ENCODE measurements at regions not wholly inside any gene's neighbourhood (a gene's known extent, or its start where the extent isn't known, plus 50 kb on each side); places are given as distances from the start of the nearest gene placed in this dataset.

DNA sequence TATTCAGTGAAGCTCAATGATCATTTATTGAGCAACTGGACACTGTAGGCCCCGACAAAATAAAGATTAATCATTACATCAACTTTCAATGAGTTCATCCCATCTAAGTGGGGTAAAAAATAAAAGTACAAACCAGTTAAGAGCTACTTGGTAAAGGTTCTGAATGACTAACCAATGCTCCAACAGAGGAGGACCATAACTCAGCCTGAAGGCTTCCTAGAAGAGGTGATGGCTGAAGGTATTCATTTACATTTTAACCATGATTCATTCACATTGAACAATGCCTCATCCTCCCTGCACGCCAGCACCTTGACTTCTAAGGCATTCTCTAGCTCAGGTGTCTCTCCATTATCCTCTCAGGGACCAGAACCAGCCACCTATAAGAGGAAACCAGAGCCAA, 201.4 kb downstream of the ZNF462 start:
- DNase-seq = no peak

DNA sequence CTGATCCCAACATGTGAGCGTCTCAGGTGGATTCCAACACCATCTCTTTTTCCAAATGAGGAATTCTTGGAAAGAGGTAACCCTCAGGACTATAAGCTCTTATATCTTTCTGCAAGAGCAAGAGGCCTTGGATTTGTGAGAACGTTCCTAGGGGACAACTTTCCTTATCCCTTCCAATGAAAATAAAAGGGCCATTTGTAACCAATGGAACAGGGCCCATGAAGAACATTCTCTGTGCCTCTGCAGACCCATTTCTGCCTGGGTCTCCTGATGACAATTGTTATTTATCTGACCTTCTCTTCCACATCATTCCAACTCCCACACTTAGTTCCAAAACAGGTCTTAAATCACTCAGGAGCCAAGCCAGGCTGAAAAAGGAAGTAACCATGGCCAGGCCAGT, 202.6 kb downstream of the ZNF462 start:
- no peak for DNase-seq

DNA sequence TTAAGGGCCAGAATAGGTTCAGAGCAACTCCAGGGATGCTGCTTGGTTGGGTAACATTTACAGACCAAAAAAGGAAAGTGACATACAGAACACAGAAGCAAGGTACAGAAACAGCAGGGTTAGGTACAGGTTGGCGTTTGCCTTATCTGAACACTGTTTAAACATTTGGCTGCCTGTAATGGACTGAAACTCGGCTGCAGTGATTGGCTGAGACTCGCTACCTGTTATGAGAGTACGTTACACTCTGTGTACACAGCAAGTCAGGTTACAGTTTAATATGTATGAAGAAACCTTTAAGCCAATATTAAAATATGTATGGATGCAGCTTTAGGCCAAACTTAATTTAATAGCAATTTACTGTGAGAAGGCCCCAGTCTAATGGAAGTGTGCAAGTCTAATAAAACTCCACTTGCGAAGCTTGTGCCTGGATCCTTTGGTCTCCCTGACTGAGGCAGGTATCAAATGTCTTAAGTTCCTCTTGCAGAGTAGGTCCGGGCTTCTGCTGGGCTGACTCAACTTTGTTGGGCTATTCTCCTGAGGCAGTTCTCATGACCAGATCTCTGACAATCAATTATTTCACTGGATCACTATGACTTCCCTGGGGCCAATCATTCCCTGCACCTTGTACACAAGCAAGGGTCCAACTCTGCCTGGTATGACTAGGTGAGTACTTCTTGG, 204.9 kb downstream of the ZNF462 start:
- no peak for DNase-seq

DNA sequence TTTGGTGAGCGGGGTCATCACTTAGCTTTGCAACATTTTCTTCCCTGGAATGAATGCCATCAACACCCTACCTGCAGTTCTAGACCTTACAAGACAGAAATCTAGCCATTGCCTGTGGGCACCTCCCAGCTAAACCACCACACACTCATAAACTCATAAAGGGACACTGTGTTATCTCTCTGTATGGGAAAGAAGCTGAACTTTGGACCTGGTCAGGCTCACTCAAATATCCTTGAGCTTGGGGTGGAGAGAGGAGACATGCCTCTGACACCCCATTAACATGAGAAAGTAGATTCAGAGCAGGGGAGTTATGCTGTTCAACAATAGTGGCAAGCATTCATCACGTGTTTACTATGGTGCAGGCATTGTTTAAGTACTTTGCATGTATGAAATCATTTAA, 205.6 kb downstream of the ZNF462 start:
- no peak for DNase-seq

DNA sequence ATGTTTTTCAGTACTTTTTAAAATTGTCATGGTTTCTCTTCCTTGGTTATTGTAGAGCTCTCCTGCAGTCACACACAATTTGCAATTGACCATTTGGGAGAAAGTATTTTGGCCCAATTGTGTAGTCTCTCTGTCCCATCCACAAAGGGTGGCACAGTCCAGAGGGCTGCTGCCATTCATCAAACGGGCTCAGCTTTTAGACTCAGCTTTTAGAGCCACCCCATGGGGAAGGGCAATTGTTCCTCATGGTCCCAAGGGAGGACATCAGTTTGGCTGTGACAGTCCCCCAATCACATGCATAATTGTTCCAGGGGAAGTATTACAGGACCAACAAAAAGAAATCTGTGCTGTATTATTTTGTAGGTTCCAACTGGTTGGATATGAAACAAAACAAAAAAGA, 207.6 kb downstream of the ZNF462 start:
- DNase-seq = no peak

DNA sequence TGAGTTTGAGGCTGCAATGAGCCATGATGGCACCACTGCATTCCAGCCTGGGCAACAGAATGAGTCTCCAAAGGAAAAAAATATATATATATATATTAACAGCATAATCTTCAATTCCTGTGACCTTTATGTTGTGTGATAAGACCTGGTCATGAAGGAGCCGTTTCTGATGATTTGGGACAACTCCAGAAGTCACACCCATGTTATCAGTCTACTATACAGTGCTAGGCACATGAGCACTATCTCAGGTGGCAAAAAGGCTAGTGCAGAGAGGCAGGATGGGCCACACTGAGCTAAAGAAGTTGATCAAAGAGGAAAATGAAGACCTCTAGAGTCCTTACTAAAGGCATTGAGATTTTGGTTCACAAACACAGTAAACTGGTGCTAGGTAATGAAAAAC, 205.0 kb upstream of the RAD23B start:
- no peak for DNase-seq

DNA sequence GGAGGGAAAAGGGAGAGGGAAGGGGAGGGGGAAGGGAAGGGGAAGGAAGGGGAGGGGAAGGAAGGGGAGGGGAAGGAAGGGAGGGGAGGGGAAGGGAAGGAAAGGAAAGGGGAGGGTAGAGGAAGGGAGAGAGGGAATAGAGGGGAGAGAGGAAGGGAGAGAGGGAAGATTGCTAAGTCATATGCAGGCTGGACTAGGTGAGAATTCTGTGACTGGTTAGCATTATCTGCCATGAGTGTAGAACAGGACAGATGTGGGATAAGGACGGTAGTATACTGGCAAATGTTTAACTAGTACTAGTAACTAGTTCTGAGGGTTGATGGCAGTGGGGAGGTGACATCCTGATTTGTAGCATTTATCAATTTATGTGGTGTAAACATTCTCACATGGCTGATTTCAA, 203.5 kb upstream of the RAD23B start:
- no peak for DNase-seq

DNA sequence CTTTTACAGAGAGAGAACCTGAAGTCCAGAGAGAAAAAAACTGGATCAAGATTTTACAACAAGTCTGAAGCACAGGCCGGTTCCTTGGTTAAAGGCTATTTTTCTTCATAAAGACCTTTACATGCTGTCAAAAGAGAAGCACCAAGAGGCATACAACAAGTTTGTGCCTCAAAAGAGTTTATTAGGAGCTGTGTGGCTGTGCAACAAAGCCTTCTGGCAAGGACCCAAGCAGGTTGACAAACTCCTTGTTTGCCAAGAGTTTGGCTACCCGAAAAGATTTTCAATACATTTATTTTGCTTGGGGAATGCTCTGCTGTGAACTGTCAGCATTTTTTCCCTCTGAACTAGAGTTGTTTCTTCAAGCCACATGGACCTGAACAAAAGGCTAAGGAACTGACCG, 202.9 kb upstream of the RAD23B start:
- DNase-seq = no peak

DNA sequence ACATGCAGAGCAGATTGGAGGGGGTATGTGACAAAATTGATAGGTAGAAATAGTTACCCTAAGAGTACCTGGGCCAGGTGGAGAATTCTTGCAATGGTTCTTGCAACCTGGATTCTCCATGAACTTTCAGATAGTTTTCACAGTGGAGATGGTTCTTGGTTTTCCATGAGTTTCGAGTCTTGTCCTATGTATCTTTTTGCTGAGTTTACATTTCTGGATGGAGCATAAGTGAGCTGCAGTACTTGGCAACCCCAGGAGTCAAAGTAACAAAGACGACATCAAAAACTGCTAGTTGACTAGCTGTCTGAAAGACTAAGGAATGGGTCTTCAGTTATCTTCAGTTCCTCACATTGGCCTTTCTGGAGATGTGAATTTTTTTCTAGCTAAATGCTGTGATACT, 196.6 kb upstream of the RAD23B start:
- no peak for DNase-seq

DNA sequence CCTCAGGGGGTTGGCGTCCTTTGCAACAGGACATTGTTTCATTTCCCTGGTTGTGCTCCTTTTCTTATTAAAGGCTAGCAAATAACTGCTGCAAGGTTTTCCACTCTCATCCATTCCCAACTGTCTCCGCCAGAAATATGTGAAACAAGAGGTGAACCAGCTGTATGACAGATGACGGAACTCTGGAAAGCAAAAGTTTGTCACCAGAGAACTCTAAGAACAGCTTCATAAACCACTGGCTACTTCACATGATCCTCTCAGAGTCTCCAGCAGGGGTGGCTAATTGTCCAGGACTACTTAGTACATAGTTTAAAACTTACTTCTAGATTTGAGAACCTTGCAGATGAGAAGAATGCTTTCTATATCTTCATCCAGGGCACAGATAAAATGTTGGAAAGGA, 195.9 kb upstream of the RAD23B start:
- DNase-seq = no peak

DNA sequence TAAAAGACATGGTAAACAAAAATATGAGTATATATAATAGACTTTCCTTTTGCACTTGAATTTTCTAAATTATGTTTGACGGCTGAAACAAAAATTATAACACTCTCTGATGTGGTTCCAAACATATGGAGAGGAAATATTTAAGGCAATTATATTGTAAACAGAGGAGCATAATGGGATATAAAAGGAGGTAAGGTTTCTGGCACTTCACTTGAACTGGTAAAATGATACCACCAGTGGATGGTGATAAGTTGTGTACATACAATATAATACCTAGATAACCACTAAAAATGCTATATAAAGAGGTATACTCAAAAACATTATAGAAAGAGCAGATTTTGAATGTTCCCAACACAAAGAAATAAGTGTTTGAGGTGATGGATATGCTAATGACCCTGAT, 192.9 kb upstream of the RAD23B start:
- DNase-seq = no peak

DNA sequence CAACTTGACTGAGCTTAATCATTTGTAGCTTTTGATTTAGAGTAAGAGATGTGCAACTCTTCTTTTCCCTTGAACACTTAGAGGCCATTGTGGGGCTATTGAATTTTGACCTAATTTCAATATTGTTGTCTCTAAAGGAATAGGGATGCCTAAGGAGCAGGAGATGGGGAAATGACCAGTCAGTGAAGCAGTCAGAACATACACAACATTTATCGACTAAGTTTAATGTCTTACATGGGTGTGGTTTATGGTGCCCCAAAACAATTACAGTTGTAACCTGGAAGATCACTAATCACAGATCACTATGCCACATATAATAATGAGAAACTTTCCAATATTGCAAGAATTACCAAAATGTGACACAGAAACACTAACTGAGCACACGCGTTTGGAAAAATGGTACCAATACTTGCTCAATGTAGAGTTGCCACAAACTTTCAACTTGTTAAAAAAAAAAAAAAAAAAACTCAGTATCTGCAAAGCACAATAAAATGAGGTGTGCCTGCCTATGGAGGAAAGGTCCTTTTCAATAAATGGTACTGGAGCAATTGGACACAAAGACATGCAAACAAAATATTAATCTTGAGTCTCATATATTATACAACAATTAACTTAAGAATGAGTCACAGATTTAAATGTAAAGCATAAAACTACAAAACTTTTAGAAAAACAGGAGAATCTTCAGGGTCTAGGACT, 189.6 kb upstream of the RAD23B start:
- DNase-seq = no peak

DNA sequence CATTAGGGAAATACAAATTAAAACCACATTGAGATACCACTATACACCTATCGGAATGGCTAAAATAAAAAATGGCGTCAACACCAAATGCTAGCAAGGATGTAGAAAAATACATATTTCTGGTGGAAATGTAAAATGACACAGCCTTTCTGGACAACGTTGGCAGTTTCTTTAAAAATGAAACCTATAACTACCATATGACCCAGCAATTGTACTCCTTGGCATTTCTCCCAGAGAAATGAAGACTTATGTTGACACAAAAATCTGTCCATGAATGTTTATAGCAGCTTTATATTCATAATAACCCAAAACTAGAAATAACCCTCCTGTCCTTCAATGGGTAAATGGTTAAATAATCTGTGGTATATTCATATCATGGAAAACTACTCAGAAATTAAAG, 188.7 kb upstream of the RAD23B start:
- no peak for DNase-seq

DNA sequence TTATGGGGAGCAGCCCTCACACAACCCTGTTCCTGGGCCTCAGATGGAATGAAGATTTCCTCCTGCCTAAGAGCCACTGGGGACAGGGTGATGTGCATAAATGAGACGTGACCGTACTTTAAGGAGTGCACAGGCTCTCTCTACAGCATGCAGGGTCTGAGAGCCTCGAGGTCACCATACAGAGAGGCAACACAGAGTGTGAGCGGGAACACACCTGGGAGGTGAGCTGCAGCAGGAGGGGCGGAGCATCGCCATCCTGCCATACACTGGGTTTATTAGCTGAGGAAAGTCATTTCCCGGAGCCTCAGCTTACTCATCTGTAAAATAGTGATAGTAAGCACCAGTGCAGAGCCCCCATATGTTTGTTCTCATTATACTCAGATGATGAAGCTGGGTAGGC, 182.5 kb upstream of the RAD23B start:
- DNase-seq = no peak

DNA sequence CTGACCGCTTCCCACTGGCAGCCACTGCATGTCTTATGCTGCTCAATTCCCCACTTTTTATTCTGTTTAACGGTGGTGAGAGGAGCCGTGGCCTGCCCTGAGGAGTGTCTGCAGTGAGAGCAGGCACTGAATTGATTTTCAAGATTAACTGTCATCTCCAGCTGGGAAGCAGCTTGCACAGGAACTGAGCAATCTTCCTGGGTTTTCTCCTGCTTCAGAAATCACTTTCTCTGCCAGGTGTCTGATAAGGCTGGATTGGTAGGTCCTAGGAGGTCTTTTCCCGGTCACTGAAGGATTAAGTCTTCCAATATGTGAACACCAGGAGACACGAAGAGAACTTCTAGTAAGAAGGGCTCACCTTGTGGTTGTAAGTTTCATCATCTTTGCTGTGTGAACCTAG, 181.1 kb upstream of the RAD23B start:
- no peak for DNase-seq

DNA sequence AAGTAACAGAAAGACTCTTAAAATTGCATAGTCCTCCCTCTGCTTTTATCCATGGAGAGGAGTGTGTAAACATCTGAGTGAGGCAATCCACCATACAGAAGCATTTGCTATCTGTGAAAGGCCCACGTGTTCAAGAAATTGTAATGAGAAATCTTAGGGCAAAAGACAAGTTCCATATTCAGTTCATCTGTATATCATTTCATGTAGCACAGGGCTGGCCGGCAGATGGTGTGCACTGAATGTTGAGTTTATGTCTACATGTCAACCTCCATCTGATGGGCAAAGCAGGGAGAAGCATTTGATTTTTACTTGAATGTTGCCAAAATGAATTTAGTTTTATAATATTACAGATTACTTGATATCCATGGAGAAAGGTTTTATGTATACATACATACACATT, 179.5 kb upstream of the RAD23B start:
- no peak for DNase-seq

DNA sequence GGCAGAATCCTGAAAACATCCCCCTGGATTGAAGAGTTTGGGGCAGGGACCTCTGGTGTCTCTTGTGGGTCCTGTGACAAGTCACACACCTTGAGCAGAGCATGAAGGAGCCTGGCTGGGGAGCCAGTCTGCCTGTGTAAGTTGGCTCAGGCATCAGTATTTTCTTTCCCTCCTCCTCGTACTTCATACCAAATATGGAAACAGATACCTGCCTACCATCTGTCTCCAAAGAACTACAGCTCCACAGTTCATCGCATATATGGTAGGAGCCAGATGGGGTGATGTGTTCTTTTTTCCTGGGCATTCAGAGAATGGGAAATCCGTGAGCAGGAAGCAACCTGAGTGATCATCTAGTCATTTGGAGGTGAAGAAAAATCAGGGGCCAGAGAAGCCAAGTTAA, 177.3 kb upstream of the RAD23B start:
- peak; percentile 95 for DNase-seq

DNA sequence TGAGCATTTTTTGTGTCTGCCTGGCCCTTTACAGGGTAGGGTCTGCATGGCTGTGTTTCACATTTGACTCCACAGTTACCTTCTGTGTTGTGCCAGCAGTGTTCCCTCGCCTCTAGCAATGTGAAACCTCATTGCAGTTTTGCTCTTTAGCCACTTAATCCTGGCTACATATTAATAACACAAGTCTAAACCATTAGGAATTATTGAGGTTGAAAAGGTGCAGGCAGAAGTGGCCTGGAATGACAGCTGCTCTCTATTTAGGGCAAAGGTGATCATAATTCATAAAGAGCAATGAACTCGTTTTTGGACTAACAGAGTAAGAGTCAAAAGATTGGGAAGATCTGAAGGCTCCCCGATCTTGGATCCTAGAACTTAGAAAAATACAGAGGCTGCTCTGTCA, 176.7 kb upstream of the RAD23B start:
- no peak for DNase-seq

DNA sequence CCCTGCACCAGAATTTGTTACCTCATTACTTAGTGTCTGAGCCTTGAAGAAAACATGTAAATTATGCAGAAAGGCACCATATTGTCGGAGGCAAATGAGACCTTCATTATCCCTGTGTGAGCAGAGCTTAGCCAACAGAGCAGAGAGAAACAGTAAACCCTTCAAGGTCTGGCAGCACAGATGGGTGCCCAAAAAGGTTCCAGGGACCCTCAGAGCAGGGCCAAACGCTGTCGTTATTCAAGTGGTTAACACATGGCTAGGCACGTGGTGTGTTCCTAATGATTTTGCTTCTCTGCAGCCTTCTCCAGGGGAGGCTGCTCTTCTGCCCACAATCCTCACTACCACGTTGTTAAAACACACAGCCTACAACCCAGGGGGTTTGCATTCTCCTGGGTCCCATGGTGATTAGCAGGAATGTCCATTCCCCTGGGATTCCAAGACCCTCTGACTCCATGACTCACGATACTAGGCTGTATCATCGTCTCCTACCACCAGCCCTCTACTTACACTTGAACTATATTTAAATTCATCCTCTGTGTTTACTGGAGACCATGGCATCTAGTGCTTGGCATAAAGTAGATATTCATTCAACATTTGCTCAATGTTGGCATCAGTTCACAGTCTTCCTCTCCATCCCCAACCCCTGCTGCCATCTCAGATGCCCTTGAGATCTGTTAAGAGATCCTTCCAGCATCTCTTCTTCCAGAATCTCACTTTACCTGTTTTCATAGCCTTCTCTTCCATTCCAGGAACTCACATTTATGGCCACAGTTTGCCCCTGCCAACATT, 174.5 kb upstream of the RAD23B start:
- peak; percentile 75 for DNase-seq

DNA sequence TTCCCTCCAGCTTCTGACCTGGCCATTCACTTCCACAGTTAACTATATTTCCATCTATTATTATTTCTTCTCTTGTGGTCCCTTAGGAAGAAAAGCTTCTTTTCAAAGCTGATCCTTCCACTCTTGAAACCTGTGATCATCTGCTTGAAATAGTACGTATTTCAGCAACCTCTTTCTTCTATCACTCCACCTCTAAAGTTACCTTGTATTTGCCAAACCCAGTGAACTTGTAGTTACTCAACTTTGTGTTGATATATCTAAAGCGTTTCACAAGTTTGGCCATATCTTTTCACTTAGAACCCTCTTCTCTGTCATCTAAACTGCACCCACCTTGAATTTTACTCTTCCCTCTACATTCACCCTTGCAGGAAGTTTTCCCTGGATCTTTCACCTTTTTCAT, 173.8 kb upstream of the RAD23B start:
- DNase-seq = no peak

DNA sequence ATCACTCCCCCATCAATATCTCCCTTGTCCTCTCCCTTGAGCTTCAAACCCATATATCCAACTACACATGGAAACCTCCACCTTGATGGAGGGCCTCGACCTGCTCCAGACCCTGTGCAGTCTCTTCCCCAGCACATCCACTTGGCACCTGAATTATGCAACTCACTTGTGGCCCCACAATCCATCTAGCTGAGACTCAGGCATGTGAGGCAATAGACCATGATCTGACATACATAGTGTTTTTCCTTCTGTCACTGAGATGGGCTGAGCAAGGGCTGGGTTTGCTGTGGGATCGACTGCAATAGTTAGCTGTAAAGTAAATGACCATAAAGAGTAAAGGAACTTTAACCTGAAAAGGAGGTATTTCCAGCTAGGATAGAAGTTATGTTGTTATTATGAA, 172.9 kb upstream of the RAD23B start:
- no peak for DNase-seq

DNA sequence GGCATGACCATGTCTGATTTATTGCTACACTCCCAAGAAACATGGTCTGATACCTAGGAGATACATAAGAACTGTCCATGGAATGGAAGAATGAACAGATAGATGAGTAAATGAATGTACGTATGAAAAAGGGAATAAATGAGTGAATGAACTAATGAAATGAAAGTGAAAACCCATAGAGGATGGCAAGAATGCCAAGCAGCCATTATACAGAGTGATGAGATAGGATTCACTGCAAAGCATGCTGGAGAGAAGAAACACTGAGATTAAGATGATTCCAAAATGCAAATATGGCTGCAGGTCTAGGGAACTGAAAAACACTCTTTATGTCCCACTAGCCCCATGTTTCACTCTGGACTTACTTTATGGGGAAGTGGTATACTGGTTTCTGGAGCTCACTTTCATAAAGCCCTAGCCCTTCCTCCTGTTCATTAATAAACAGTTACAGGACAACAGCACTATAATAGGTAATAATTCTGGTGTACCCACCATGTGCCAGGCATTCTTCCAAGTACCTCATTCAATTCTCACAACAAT, 170.3 kb upstream of the RAD23B start:
- DNase-seq = no peak

DNA sequence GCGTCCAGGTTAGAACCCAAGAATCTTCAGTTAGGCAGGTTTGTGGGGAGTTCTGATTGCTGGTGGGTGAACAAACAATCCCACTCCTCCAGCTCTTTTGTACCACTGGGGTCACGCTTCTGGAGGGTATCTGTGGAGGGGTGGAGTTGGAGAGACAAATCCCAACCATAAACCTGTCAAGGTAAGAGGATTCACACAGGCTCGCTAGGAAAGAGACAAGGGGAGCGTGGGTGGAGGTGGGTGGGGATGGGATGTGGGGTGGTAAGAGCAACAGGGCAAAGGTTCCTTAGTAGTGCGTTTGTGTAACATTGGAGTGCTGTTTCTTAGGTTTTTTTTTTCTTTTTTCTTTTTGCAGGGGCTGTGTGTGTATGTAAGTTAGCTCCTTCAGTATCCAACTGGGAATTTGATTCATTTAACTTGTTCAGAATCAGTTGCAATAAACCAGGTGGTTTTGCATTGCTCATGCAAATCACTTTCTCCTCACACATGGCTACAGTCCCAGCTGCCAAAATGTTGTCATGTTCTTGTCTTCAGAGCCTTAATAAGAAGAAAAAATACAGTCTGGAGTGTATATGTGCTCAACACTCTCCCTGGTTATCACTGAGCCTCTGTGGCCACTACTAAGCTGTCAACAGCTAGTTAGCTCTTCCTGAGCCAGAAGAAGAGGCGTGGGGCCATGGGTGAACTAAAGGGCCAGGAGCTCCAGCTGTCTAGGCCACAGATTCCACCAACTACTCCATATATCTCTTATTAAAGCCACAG, 164.0 kb upstream of the RAD23B start:
- DNase-seq = no peak
